Thymus (tissue), 11 donors: ENCODE measurements at regions not wholly inside any gene's neighbourhood (a gene's known extent, or its start where the extent isn't known, plus 50 kb on each side); places are given as distances from the start of the nearest gene placed in this dataset.
"Not testable (repeated sequence)": the region's sequence is repeated elsewhere in the genome, so short reads cannot be mapped to it uniquely, and the experiment has no call there.

Source experiments
- DNase-seq, 9 donors: peaks; one replicate each; pipeline ENCODE4 v3.0.0-alpha.2; 2013; ENCODE audit warnings: low spot score in 9 of 9, low read depth in 6 of 9, missing footprints in 1 of 9
- H3K27ac ChIP-seq, 2 donors: one replicate each; pipeline ENCODE4 v1.5.1; 2013; ENCODE audit warnings: control low read depth in 1 of 2, low read depth in 1 of 2, low read length in 1 of 2, mild to moderate bottlenecking in 1 of 2, moderate library complexity in 1 of 2
- H3K27me3 ChIP-seq, 2 donors: one replicate each; pipeline ENCODE4 v1.5.1; 2013; ENCODE audit warnings: low read length in 1 of 2; ENCODE audit not compliant: control insufficient read depth in 2 of 2, insufficient read depth in 1 of 2
- H3K36me3 ChIP-seq, 2 donors: one replicate each; pipeline ENCODE4 v1.5.1; 2013; ENCODE audit warnings: low read length in 1 of 2, mild to moderate bottlenecking in 1 of 2, moderate library complexity in 1 of 2; ENCODE audit not compliant: control insufficient read depth in 2 of 2, insufficient read depth in 2 of 2
- H3K4me1 ChIP-seq, 2 donors: one replicate each; pipeline ENCODE4 v1.5.1; 2013; ENCODE audit warnings: low read length in 2 of 2; ENCODE audit not compliant: control insufficient read depth in 2 of 2, insufficient read depth in 2 of 2
- H3K4me3 ChIP-seq, 2 donors: one replicate each; pipeline ENCODE4 v1.5.1; 2013; ENCODE audit warnings: low read length in 2 of 2, control low read depth in 1 of 2, mild to moderate bottlenecking in 1 of 2
- H3K9me3 ChIP-seq, 2 donors: one replicate each; pipeline ENCODE4 v1.5.1; 2013; ENCODE audit warnings: low read length in 1 of 2, mild to moderate bottlenecking in 1 of 2; ENCODE audit not compliant: control insufficient read depth in 2 of 2, insufficient read depth in 1 of 2
- WGBS: extraction: QIAGEN DNeasy Blood & Tissue Kit; methylation state at CpG from one replicate; pipeline ENCODE4 v1.1.7; 2013; 5-methylcytosine and 5-hydroxymethylcytosine counted together
- donor health status: healthy.

DNA sequence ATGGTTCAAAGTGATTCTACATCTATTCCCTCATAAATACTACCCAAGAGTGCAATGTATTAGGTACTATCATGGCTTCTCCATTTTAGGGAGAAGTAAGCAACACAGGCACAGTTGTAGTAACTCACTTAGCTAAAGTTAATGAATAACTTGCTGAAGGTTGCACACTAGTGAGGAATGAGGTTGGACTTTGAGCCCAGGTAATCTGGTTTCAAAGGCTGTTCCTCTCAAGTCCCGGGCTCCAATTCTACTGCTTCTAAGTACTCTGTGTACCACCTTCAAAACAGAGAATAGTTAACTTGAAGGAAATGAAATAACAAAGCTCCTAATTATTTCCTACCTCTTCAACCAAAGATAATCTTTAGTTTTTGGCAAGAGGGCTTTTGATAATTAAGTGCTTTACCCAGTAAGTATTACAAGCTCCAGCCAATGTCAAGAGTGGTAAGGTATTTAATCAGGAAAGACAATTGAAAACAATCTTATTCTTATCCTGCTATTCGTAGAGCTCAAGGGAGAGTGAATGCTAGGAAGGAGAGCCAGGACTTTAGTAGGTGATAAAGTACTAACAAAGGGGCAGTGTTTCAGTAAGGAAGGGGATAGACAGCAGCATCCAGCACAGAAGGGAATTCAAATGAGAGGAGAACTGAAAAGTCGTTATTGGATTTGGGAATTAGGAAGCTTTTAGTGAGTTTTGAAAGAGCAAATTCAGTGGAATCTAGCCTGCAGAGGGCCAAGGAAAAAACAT is 158.2 kb upstream of the PTPRZ1 start:
- Histone ChIP-seq H3K4me1 (no peaks in the 10 kb centered on the region), H3K27ac (no peak overlapping the region), H3K27me3 (no peaks in the 10 kb centered on the region), H3K9me3 (no peaks in the 10 kb centered on the region), H3K36me3 (no peaks in the 10 kb centered on the region), H3K4me3 (no peak overlapping the region)
- WGBS = 49% methylated on average over 3 of the region's 3 CpGs
- DNase-seq = no peak

DNA sequence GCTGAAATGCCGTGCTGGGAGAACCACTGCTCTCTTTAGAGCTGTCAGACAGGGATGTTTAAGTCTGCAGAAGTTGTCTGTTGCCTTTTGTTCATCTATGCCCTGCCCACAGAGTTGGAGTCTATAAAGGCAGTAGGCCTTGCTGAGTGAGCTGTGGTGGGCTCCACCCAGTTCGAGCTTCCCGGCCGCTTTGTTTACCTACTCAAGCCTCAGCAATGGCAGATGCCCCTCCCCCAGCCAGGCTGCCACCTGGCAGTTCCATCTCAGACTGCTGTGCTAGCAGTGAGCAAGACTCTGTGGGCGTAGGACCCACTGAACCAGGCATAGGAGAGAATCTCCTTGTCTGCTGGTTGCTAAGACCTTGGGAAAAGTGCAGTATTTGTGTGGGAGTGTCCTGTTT is 160.0 kb upstream of the PTPRZ1 start:
- not testable (repeated sequence) for H3K4me3 ChIP-seq, H3K9me3 ChIP-seq, H3K36me3 ChIP-seq, H3K27ac ChIP-seq, DNase-seq, H3K27me3 ChIP-seq, H3K4me1 ChIP-seq
- 66% methylated on average over 5 of the region's 5 CpGs for WGBS

DNA sequence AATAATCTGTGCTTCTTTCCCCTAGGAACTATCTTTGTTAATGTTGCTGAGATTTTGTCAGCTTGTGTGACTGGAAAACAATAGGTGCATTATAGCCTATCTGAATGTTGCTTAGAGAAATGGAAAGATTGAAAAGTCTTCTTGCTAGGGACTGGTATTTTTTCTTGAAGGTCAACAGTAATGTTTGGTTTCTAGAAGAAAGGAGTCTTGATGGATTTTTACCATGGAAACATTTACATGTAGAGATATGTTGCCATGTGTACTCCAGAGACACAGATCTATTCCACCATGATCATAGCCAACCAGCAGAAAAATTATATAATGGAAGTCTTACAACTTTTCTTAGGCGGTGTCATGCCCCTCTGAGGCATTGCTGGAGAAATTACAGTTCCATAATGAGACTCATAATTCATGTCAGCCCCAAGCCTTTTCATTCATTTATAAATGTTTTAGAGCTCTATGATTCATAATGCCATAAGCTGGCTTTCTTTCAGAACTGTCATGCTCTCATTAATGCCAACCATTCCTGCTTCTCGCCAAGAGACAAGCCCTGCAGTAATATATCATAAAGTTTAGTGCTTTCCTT is 175.1 kb upstream of the PTPRZ1 start:
- 88% methylated on average over 2 of the region's 2 CpGs for WGBS
- H3K27ac ChIP-seq = no peak overlapping the region

DNA sequence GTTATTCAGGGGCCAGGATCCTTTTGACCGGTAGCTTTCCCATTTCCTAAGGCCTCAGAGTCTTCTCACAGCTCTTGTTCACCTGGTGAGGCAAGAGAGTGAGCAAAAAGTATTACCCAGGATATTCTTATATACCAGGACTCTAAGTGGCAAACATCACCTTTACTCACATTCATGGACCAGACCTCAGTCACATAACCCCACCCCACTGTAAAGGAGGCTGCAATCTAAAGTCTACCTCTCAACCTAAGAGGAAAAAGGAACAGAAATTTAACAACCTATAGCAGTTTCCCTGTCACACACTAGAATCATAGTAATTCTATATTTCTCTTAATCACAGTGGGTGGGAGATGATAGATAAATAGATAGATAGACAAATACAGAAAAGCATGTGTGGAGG is 176.0 kb upstream of the PTPRZ1 start:
- Histone ChIP-seq H3K27me3 (no peaks in the 10 kb centered on the region), H3K4me1 (no peaks in the 10 kb centered on the region), H3K9me3 (no peaks in the 10 kb centered on the region), H3K36me3 (no peaks in the 10 kb centered on the region), H3K27ac (no peak overlapping the region), H3K4me3 (no peak overlapping the region)
- 87% methylated on average over 1 of the region's 1 CpG for WGBS
- no peak for DNase-seq

More for the DNA sequence above, 175.1 kb upstream of the PTPRZ1 start:
- DNase-seq = no peak
- no peaks in the 10 kb centered on the region for H3K27me3 ChIP-seq
- no peak overlapping the region for H3K4me3 ChIP-seq
- no peaks in the 10 kb centered on the region for H3K36me3 ChIP-seq
- no peaks in the 10 kb centered on the region for H3K9me3 ChIP-seq
- H3K4me1 ChIP-seq = no peaks in the 10 kb centered on the region

DNA sequence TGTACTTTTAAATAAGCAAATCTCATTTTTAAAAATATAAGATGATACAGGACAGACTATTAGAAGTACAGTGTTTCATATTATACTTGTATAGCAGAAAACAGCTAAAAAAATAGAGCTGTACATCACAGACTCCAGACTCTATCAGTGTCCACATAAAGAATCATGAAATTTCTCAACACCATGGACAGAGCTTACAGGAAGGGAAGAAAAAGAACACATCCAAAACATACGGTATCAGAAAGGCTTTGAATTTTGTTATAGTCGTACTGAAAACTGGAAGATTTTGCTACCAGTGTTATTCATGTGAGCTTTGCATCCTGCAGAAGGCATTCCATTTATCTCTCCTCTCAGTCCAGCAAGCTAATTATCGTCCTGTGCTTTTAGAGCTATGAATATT is 183.2 kb upstream of the PTPRZ1 start:
- Histone ChIP-seq H3K4me1 (no peaks in the 10 kb centered on the region), H3K9me3 (no peaks in the 10 kb centered on the region), H3K4me3 (no peak overlapping the region), H3K27ac (no peak overlapping the region), H3K36me3 (no peaks in the 10 kb centered on the region), H3K27me3 (no peaks in the 10 kb centered on the region)
- DNase-seq = no peak
- 91% methylated on average over 3 of the region's 3 CpGs for WGBS

DNA sequence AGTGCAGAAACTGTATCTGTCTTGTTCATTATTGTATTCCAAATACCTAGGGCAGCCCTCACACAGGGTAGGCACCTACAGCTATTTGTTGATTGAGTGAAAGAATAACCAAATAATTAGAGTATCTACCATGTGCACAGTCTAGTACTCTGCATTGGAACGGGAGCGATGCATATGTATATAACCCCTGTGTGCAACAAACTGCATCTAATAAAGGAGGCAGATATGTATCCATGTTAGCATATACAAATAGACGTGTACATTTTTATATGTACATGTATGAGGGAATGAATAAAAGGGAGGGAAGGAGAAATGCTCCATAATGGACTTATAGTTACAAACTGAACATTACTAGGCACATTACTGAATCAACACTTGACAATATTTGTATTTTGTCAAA is 191.3 kb upstream of the PTPRZ1 start:
- no peak overlapping the region for H3K4me3 ChIP-seq
- no peaks in the 10 kb centered on the region for H3K27me3 ChIP-seq
- no peaks in the 10 kb centered on the region for H3K36me3 ChIP-seq
- H3K9me3 ChIP-seq = no peaks in the 10 kb centered on the region
- no peak for DNase-seq
- WGBS = 96% methylated on average over 3 of the region's 3 CpGs
- H3K4me1 ChIP-seq = no peaks in the 10 kb centered on the region
- no peak overlapping the region for H3K27ac ChIP-seq

DNA sequence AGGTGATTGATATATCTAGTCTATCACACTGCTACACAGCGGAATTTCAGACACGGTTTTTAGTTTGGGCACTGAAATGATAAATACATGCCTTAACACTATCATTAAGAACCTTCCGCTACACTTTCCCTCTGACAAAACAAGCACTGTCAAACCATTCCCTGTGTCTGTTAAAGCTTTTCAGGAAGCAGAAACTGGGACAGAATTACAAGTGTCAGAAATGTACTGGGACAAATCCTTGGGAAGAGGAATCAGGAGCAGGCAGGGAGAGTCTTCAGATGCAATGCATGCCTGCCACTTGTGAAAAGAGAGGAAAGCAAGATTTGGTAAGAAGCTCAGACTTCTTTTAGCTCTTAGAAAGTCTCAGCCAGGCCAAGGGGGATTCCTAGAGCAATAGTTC is 196.8 kb upstream of the PTPRZ1 start:
- DNase-seq = no peak
- no peaks in the 10 kb centered on the region for H3K27me3 ChIP-seq
- H3K36me3 ChIP-seq = no peaks in the 10 kb centered on the region
- no peaks in the 10 kb centered on the region for H3K4me1 ChIP-seq
- WGBS = 93% methylated on average over 3 of the region's 3 CpGs
- H3K9me3 ChIP-seq = no peaks in the 10 kb centered on the region
- H3K27ac ChIP-seq = no peak overlapping the region
- no peak overlapping the region for H3K4me3 ChIP-seq

DNA sequence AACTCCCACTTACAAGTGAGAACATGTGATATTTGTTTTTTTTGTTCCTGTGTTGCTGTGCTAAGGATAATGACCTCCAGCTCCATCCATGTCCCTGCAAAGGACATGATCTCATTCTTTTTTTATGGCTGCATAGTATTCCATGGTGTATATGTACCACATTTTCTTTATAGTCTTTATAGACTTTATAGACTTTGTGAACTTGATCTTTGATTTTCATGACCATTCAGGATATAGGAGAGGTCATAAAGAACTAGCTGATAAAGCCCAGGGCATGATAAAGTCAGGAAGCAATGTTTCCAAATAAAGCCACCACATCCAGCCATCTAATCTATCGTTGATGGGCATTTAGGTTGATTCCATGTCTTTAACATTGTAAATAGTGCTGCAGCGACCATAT is 198.5 kb upstream of the PTPRZ1 start:
- not testable (repeated sequence) for H3K27ac ChIP-seq, H3K4me3 ChIP-seq, H3K36me3 ChIP-seq, DNase-seq, H3K27me3 ChIP-seq, H3K9me3 ChIP-seq, H3K4me1 ChIP-seq
- WGBS = 77% methylated on average over 2 of the region's 2 CpGs

DNA sequence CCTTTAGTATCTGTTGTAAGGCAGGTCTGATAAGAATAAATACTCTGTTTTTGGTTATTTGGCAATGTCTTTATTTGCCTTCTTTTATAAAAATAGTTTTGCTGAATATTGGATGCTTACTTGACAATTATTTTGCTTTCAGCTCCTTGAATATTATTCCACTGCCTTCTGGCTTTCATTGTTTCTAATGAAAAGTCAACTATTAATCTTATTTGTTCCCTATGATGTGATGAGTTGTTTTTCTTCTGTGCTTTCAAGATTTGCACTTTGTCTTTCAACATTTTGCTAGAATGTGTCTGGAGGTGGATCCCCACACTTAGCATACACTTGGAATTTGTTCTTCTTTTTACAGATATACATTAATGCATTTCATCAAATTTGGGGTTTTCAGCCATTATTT is 203.8 kb upstream of the PTPRZ1 start:
- DNase-seq = no peak

More for the DNA sequence above, 203.8 kb upstream of the PTPRZ1 start:
- no peaks in the 10 kb centered on the region for H3K36me3 ChIP-seq
- no peaks in the 10 kb centered on the region for H3K9me3 ChIP-seq
- no peaks in the 10 kb centered on the region for H3K27me3 ChIP-seq
- H3K4me1 ChIP-seq = no peaks in the 10 kb centered on the region
- H3K4me3 ChIP-seq = no peak overlapping the region
- H3K27ac ChIP-seq = no peak overlapping the region
